G401.6 (cell line): ENCODE measurements at regions not wholly inside any gene's neighbourhood (a gene's known extent, or its start where the extent isn't known, plus 50 kb on each side); places are given as distances from the start of the nearest gene placed in this dataset.

Experiments used
- FAIRE-seq: peaks from 2 replicates; lab custom pipeline; 2012; peaks lifted over from hg19 to GRCh38; lab: Jason Lieb, UNC

- FAIRE-seq = no peak
These were observed 272.7 kb downstream of the AEBP2 start for GRCh38 chr12:19712041-19712440.

DNA sequence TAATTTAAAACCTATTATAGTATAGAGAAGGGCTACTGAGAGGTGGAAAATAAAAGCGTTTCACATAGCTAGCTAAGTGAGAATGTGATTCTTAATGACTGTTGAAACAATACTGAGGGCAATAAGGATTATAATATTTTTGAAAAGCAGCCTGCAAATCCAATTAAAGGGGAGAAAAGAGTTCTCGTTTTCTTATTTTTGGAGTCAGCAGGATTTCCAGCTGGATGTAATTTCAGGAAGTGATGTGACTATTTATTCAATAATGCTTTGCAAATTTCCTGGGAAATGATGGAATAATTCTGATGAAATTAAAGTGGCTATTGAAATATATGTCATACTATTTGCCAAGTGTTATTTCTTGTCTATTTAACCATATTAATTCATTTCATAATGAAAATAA lies 279.1 kb downstream of the AEBP2 start:
- no peak for FAIRE-seq

DNA sequence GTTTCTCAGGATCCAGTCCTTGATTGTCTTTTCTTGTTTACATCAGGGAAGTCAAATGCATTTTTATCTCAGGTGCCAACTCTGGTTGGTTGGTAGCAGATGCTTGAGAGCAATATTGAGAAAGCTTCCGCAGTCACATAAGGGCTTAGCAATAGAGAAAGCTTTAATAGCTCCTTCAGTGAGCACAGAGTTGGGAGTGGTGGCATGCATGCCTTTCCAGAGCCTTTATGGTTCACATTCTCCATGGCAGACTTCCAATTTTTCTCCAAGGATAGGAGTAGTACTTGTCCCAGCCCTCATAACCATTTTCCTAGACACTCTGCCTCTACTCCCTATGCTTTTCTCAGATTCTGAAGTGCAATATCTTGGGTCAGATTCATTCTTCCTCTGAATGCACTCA lies 280.4 kb downstream of the AEBP2 start:
- FAIRE-seq = no peak

DNA sequence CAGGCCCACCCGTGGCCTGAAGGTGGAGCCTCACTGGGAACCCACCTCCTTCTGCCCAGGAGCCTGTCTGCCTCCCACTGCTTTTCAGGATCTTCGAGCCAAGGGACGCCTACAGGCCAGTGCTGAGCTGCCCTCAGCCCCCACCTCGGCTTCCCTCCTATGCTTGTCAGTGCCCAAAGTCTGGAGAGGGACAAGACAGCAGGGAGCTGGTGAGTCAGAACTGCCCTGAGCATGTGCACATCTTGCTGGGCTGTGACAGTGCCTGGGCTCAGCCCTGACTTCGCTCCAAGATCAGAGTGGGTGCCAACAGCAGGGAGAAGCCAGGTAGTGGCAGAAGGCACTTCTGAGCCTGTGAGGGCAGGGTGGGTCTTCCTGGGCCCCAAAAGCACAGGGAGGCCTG lies 286.8 kb downstream of the AEBP2 start:
- FAIRE-seq = no peak

DNA sequence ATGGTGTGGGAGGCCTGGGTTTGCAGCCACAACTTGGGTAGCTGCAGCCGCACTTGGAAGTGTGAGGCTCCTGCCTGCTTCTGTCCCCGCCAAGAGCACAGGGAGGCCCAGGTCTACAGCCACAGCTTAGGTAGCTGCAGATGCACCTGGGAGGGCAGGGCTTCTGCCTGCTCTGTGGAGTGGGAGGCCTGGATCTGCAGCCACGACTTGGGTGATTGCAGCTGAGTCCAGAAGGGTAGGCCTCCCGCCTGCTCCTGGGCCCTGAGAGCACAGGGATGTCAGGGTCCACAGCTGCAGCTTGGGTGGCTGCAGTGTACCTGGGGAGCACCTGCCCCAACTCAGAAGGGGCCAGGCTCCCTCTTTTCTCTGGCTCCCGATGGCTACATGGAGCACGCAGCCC lies 287.3 kb downstream of the AEBP2 start:
- no peak for FAIRE-seq

DNA sequence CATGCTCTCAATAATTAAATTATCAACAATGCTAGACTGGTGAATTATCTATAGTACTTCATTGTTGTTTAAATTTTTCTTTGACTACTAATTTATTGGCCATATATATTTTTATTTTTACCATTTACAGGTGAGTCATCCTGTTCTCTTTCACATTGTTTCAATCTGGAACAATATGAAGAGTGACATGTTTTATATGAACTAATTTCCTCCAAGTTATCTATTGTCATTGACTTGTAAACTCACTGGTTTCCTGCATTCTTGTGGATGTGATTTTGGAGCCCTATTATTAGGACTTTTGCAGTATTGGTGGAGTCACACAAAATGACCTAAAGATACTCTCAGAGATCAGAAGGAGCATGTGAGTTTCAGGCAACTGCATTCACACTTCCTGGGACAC lies 297.7 kb downstream of the AEBP2 start:
- FAIRE-seq = no peak

- FAIRE-seq = peak; percentile 96
These were observed 300.0 kb downstream of the AEBP2 start for GRCh38 chr12:19739195-19739776.

- no peak for FAIRE-seq
These were observed 301.3 kb downstream of the AEBP2 start for GRCh38 chr12:19740472-19741131.

DNA sequence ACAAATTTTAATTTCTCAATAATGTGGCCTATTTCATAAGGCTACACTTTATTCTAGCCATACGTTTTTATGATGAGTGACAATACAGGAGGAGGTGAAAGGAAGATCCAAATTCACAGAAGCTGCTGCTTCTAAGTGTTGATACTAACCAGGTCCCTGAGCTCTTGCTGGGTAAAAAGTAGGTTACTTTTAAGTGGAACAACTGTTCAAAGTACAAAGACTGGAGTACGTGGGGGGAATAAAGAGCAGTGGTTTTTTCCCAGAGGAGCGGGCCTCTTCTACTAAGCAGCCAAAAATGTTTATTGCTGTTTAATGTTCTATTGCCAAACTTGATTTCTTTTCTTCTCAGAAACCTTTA lies 301.8 kb downstream of the AEBP2 start:
- no peak for FAIRE-seq

GRCh38 chr12:19744705-19745218 lies 305.5 kb downstream of the AEBP2 start:
- no peak for FAIRE-seq

DNA sequence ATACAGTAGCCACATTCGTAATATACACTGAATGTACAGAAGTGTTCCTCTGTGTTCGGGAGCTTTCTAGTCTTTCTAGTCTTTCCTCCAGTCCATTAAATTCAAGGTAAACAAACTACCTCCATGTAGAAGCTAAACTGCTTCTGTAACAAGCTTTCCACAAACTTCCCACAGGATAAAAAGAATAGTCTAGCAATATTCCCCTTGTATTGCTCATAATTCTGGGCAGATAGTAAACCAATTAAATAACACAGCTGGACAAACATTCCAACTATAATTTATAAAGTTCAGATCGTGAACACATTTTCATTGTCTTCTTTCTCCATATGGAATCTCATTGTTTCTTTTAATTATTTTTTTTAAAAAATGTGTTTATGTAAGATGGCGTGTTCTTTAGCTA lies 307.2 kb downstream of the AEBP2 start:
- no peak for FAIRE-seq

DNA sequence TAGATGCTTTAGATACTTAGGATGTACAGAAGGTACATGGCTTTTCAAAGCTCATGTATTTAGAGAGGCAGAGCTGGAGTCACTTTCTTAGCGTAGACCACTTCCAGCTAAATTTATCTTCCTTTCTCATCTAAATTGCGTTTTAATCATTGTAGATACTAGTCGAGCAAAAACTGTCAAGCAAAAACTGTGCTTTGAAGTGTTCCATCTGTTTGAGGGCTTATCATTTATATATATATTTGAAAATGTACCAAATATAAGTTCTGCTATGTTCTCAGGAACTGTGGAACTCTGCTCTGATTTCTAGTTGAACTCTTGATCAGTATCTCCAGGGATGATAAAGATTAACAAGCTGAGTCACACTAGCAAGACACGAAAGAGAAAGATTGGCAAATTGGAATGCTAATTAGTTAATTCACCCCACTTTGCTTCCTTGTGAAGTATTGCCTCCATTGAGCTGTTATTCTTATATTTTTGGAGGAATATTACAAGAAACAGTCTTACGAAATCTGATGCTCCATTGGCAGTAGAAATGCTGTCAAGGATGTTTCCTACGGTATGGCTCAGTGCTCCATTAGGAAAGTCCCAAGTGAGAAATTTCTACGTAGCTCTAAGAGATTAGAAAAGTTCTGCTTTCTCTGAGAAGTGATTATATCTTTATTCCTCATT lies 310.7 kb downstream of the AEBP2 start:
- no peak for FAIRE-seq

- no peak for FAIRE-seq
These were observed 311.8 kb downstream of the AEBP2 start for GRCh38 chr12:19751078-19751477.

GRCh38 chr12:19752712-19753111 lies 313.4 kb downstream of the AEBP2 start:
- no peak for FAIRE-seq

GRCh38 chr12:19755136-19755535 lies 315.8 kb downstream of the AEBP2 start:
- no peak for FAIRE-seq

- FAIRE-seq = no peak
These were observed 318.1 kb downstream of the AEBP2 start for GRCh38 chr12:19757317-19757877.

GRCh38 chr12:19759227-19759626 lies 319.9 kb downstream of the AEBP2 start:
- no peak for FAIRE-seq

GRCh38 chr12:19760611-19761010 lies 321.3 kb downstream of the AEBP2 start:
- FAIRE-seq = no peak

- FAIRE-seq = no peak
These were observed 322.2 kb downstream of the AEBP2 start for GRCh38 chr12:19761463-19761862.

- FAIRE-seq = no peak
These were observed 324.2 kb downstream of the AEBP2 start for GRCh38 chr12:19763488-19763887.

DNA sequence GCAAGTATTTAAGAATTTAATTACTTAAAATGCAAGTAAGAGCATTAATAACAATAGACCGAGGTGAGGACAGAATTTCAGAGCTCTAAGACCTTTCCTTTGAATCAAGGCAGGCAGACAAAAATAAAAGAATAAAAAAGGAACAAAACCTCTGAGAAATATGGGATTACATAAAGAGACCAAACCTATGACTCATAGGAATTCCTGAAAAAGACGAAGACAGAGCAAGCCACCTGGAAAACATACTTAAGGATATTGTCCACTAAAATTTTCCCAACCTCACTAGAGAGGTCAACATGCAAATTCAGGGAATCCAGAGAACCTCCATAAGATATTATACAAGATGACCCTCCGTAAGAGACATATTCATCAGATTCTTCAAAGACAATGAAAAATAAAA lies 325.1 kb downstream of the AEBP2 start:
- FAIRE-seq = no peak

GRCh38 chr12:19771858-19772257 lies 332.6 kb downstream of the AEBP2 start:
- FAIRE-seq = no peak

- FAIRE-seq = no peak
These were observed 333.5 kb downstream of the AEBP2 start for GRCh38 chr12:19772776-19773175.
